Stimulated activated CD4-positive, alpha-beta T cell treated with anti-CD3 and anti-CD28 coated beads, Interleukin-12 subunit alpha, Interleukin-12 subunit beta, amount 100 ng/mL, for 48 hours (primary cell): ENCODE measurements at regions not wholly inside any gene's neighbourhood (a gene's known extent, or its start where the extent isn't known, plus 50 kb on each side); places are given as distances from the start of the nearest gene placed in this dataset.

Source experiments
- DNase-seq, 3 donors: peaks; one replicate each; pipeline ENCODE4 v3.0.0-alpha.2; 2020; ENCODE audit warnings: low read depth in 2 of 3, low spot score in 1 of 3

DNA sequence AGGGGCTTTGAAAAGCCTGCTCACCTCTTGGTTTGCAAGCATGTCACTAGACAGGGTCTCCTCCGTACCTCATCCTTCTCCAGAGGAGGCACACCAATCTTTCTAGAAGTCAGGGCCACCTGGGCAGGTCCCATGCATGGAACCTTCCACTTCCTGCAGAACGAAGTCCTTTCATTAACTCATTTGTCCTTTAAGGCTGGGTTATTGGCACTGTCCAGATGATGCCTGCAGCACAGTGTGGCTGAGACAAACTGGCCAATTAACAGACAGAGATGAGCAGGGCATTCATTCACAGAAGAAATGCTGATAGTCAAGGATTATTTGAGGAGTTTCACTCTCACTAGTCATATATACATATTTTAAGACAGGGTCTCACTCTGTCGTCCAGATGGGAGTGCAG is 245.3 kb downstream of the TFCP2L1 start:
- DNase-seq: no peak

DNA sequence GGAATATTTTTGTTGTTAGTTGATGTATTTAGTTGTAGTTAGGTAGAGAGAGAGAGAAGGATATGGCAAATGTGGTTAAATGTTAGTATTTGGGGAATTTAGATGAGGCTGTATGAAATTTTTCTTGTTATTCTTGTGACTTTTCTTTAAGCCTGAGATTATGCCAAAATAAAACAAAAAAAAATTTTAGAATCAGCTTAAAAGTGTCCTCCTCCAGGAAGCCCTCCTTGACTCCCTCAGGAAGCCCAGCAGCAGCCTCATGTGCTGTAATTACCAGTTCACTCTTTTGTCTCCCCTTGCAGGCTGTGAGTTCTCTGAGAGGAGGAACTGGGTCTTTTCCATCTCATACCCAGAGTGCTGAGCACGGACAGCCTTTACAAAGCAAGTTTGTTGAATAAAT is 243.5 kb downstream of the TFCP2L1 start:
- DNase-seq: no peak

DNA sequence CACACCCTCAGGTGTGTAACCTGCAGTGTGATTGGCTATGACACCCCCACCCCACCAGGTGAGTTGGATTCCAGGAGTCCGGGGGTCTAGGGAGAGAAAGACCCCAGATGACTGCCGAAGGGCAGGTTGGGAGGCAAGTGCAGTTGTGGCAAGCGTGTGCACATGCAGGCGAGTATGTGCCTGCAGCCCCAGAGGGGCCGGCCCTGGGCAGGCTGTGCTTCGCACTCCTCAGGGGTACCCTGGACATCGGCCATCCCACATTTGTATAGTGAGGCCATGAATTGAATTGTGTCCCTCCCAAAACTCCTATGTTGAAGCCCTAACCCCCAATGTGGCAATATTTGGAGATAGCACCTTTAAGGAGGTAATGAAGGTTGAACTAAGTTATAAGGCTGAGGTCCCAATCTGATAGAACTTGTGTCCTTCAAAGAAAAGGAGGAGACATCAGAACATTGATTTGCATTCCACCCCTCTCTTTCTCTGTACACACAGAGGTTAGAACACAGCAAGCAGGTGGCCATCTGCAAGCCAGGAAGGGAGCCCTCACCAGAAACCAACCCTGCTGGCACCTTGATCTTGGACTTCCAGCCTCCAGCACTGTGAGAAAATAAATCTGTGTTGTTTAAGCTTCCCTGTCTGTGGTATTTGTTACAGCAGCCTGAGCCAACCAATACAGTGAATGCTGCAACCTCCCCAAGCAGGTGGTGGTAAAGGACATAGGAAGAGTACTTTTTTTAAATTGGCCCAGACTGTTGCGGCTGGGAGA is 241.8 kb downstream of the TFCP2L1 start:
- DNase-seq: no peak

DNA sequence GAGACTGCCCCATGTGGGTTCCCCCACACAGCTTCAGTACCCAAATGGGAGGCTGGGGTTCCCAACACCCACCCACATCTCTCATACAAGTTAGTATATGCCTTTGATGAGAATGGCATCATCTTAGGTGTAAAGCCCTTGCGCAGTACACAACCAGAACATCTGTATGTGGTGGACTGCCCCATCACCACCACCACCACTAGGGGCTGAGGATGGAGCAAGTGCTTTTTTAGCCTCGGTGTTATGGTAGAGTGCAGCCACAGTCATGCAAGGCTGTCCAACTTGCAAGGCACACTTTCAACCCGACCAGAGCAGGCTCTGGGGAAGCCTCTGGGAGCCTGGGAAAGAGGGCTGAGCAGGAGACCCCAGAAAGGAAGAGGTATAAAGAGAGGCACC is 241.2 kb downstream of the TFCP2L1 start:
- DNase-seq: no peak

DNA sequence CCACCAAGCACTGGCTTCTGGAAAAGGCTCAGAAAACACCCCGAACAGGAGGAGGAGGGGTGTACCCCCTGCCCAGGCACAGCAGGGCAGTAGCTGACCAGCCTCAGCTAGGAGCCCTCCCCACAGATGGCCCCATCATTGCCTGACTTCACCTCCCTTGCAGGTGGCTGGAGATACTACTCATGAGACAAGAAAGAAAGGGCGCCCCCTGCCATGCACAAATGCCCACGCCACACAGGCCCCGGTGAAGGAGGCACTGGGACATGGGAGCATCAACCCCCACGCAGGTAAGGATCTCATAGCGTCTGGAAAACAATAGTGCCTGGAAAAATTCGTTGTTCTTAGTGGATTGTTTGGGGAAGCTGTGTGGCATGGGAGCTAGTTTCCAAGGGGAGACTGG is 240.6 kb downstream of the TFCP2L1 start:
- no peak for DNase-seq

DNA sequence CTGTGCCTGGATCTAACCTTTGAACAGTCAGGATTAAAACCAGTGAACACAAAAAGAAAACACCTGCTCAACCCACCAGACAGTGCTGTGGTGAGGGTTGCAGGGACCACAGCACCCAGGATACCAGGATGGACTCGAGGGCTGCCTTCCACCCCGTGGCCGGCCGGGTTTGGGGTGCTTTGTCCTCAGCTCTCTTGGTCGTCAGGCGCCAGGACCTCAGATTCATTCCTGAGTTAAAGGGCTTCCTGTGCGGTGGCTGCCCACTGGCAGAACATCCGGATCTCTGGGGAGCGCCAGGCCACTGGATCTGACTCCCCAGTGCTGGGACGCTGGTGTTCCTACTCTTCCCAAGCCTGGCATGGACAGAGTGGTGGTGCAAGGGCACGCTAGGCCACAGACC is 239.8 kb downstream of the TFCP2L1 start:
- DNase-seq: no peak

DNA sequence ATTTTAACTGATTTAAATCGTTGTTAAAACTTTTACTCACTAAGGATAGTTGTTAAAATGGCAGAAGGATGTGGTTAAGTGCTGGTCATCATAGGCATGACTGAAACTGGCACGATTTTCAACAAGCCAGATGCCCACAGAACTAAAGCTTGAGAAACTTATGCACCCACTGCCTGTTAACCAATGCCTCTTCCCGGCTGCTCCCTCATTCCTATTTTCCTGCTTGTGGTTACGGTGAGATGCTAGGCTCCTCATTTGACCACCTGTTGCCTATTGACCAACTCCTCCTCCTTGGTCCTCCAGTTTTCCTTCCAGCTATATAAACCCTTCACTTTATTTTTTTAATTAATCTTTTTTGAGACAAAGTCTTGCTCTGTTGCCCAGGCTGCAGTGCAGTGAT is 238.7 kb downstream of the TFCP2L1 start:
- no peak for DNase-seq

DNA sequence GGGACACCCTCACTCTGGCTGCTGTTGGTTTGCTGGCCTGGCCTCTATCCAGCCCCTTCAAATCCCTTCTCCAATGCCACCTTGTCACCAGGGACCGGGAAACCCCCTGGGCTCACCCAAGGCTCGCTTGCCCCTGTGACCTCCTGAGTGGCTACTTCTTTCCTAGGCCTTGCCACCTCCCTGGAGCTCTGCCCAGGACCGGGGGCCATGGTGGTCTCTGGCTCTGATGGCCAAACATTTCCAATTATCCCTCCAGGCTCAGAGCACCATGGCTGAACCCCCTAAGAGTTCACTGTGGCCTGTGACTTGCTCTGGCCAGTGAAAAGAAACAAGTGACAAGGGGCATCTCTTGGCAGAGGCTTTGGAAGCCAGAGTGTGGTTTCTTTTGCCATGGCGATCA is 237.6 kb downstream of the TFCP2L1 start:
- DNase-seq: no peak

DNA sequence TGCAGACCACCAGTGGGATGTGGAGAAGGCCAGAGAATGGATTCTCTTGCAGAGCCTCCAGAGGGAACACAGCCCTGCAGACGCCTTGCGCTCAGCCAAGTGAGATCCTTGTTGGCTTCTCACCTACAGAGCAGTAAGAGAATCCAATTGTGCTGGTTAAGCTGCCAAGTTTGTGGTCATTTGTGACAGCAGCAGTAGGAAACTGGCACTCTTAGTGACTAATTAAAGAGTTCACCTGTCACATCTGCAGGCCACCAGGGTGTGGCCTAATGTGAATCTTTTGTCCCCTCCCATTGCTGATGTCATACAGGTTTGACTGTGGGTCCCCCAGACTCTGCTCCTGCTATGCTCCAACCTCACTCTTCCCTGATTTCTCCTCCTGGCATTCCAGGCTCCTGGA is 235.9 kb downstream of the TFCP2L1 start:
- DNase-seq: no peak

DNA sequence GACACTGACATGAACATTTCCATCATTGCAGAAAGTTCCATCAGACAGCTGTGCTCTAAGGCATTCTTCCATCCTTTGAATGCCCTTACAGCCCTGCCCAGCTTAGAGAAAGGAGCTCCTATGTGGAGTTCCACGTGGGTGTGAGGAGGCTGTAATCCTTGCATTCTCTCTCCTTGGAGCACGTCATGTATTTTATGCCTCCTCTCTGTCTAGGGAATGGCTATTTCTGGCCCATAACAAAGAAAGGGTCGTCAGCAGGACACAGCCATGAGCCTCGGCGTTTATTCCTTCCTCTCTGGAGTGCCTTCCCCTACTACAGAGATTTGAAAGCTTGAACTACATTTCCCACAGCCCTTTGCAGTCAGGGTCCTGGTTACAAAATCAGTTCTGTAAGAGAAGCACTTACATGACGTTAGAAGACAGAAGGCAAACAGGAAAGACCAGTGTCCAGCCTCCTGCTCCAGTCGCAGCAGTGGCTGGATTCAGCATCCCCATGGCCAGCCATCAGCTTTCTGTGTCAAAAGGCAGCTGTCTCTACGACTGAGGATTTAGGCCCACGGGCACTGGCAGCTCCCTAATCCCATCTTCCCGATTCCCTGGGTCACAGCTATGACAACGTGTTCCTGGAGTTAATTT is 234.9 kb downstream of the TFCP2L1 start:
- no peak for DNase-seq

DNA sequence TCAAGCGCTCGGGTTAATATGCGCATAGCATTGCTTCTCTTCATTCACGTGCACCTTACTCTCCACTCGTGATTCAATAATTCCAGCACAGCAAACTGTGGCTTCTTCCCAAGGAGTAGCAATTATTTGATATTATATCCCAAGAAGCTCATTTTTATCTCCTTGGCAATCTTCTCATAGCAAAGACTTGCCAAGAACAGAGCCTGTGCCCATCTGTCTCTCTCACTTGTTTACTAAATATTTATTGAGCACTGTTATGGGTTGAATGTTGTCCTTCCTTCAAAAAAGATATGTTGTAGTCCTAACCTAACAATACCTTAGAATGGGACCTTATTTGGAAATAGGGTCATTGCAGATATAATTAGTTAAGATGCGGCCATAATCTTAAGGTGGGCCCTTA is 233.7 kb downstream of the TFCP2L1 start:
- DNase-seq: no peak

DNA sequence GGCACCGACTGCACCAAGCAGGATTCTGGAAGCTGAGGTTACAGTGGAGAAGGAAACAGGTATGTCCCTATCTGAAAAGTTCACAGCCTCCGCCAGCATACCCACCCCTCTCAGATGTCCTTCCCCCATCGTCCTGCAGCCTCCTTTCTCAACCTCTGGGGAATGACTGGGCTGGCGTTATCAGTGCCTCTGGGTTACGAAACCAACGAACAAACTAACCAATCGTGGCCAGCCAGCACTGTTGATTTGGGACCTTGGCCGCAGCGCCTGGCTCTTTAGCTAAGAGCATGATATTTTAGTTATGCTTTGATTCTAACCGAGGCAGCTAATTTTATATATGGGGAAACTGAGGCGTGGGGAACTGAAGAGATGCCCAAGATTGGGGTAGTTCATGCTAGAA is 233.0 kb downstream of the TFCP2L1 start:
- DNase-seq: no peak

DNA sequence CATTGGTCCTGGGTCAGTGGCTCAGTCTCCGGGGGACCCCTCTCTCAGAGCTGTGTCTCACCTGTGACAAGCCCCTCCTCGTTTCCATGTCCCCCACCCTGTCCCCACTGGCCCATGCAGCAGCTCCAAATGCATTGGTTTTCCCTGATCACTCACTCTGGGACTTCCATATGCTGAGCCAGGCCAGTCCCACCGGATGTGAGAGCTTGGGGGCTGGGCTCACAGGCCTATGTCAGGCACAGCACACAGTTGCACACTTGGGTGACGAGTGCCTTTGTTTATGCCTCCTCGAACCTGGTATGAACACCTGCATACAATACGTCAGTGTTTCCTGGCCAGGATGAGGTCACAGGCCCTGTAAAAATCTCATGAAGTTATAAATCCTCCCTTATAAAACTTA is 232.5 kb downstream of the TFCP2L1 start:
- DNase-seq: no peak

DNA sequence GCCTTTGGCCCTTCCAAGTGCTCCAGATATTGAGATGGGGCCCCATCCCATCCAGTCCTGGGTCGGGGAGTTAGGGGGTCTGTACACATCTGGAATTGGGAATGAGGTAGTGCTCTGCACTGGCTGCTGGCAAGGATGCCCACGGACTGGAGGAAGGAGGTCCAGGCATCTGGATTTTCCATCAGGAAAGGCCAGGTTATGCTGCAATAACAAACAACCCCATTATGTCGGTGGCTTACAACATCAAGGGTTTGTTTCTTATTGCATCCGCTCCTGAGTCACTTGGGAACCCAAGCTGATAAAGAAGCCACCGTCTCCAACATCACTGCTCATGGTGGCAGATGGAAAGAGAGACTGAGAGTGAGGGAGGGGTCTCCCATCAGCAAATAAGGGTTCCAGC is 229.9 kb downstream of the TFCP2L1 start:
- no peak for DNase-seq

DNA sequence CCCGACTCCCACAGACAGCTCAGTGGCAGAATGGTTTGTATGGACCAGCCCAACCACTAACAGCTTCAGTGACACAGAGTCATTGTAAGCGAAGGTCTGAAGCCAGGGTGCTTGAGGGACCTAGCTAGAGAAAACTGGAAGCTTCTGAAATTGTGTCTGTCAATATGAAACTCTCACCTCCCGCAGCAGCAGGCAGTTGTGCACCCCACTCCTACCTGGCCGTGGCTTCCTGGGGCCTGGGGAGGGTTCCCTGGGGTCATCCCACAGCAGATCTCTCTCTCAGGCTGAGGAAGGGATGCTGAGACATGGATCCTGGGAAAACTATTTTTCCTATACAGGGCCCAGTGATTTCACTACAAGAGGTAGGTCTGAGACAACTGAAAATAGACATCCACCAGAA is 229.5 kb downstream of the TFCP2L1 start:
- DNase-seq: no peak

DNA sequence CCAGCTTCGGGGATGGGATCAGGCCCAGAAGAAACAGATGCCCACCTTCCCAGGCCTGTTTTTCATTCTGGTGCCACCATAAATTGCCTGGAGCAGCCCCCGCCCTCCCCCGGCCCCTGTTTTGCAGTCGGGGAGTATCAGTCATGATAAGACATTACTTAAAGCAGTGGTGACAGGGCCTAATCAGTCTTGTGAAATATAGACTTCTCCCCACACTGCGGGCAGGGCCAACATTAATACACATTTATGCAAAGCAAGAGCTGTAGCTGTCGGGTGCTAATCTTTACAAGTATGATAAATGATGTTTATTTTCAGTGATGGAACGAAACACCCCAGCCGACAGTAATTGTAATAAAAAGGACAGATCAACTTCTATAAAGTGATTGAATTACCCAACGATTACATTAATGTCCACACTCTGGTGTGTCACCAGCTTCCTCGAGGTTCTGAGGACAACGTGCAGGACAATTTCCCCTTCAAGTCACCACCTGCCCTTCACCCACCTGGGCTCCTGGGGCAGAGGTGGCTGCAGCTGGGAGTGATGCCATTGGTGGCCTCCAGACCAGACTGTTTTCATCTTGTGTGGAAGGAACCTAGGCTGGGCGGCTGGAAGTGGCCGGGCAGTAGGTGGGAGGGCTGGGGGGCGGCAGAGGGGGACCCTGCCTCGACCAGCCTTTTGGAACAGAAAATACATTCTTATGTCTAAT is 226.0 kb downstream of the TFCP2L1 start:
- DNase-seq: no peak

DNA sequence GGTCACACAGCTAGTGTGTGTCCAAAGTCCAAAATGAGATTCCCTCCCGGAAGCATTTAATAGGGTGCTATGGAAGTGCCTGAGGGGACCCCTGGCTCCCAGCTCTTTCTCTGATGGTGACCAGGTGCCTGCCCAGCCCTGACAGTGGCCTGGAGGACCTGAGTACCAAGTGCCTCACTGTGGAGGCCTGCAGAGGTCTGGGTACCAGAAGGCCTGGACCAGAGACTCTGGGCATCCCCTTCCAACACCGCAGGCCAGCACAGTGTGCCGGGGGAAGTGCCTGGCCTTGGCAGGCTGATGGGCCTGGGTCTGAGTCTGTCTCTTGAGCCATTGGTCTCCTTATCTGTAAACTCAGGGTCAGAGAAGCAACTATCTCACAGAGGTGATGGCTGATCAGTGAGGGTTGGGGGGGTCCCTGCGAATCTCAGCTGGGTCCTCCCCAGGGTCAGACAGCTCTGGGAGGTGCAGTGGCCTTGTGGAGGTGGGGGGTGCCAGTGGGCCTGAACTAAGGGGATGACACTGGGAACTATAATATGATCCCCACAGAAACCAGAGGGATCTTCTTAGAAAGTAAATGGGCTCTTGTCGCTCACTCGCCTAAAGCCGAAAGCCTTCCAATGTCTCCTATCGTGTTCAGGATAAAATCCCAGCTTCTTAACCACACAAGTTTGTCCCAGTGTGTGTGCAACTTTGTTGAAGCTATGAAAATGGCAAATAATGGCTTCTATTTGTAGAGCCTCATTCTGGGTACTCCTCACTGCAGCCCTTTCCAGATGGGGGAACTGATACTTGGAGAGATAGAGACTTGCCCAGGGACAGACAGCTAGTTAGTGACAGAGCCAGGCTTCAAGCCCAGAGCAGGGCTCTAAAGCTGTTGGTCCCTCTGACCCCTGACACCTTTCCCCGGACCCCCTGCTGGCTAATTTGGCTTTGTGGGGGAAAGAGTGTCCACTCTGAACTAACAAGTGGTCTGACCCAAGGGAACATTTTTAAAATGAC is 225.1 kb downstream of the TFCP2L1 start:
- no peak for DNase-seq

DNA sequence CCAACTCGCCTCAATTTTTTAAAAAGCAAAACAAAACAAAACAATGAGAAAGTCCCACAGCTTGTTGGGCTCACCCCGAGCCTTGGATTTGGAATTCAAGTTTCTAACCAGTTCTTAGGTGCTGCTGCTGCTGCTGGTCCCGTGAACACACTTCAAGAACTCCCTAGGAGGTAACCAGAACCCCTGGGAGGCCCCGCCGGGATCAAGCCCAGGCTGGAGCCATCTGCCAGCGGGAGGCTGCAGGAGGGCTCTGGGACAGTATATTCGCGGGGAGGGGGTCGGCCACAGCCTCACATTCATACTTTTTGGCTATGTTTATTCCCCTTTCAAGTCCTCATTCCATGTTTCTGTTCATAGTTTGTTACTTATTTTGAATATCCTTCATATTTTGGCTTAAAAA is 223.4 kb downstream of the TFCP2L1 start:
- DNase-seq: no peak

DNA sequence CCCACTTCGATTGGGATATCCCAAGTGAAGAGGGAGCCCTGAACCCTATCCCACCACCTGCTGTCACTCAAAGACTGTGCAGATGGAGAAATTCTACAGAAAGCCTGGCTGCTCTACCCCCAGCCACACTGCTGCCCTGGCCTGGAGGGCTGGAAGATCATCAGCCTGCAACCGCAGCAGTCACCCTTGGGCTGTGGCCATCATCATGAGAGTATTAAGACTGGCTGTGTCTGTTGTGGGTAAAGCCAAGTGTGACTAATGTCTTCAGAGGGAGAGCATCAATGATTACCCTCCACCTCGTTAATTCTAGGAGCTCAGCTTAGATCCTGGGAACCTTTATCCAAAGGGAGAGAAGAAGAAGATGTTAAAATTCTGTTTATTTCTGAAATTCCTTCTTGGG is 221.5 kb downstream of the TFCP2L1 start:
- no peak for DNase-seq

DNA sequence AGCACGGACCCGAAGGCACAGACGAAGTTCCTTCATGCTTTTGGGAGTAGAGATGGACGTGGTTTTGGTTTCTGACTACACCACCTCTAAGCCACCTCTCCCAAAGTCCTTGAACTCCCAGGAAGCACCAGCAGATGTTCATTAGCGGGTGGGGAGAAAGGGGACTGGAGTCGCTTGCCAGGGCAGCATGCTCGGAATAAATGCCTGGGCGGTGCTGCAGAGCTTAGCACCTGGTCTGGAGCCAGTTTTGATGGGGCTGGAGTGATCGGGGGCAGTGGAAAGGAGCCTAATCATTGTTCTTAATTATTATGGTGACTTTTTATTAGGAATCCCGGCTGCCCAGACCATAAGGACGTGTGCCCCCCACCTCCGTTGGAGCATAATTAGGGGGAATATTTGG is 220.8 kb downstream of the TFCP2L1 start:
- DNase-seq: no peak

DNA sequence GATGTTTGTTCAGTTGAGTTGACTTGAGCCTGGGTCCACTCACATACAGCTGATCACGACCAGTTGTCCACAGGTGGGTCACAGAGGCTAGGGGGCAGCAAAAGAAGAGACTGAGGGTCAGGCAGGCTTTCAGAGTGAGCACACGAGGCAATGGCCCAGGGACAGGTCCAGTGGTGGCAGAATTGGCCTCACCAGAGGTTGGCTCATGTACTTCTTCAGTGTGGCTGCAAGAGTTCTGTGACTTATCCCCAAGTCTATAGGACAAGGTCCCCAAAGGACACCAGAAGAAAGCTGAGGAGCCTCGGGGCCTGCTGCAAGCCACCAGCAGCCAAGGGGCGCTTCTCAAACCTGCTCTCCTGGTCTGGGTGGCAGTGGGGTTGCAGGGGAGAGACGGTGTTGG is 219.8 kb downstream of the TFCP2L1 start:
- DNase-seq: no peak
